Liver (tissue), 8 donors: ENCODE measurements at regions not wholly inside any gene's neighbourhood (a gene's known extent, or its start where the extent isn't known, plus 50 kb on each side); places are given as distances from the start of the nearest gene placed in this dataset.

Experiments used
- DNase-seq: peaks from one replicate; pipeline ENCODE4 v3.0.0-alpha.2; 2017; ENCODE audit warnings: low spot score
- H3K27ac ChIP-seq, 2 donors: one replicate each; pipeline ENCODE4 v1.7.0; 2013; ENCODE audit warnings: inconsistent platforms in 2 of 2, low read length in 2 of 2, control low read depth in 1 of 2, low read depth in 1 of 2, mild to moderate bottlenecking in 1 of 2
- H3K27me3 ChIP-seq, 4 donors: one replicate each; pipeline versions ENCODE4 v1.6.1 to v1.7.0; 2013; ENCODE audit warnings: low read length in 3 of 4, inconsistent platforms in 1 of 4, mild to moderate bottlenecking in 1 of 4, moderate library complexity in 1 of 4; ENCODE audit not compliant: control insufficient read depth in 4 of 4, insufficient read depth in 4 of 4
- H3K36me3 ChIP-seq, 4 donors: one replicate each; pipeline versions ENCODE4 v1.6.1 to v1.7.0; 2013; ENCODE audit warnings: low read length in 3 of 4, mild to moderate bottlenecking in 3 of 4, low read depth in 1 of 4, moderate library complexity in 1 of 4; ENCODE audit not compliant: control insufficient read depth in 4 of 4, insufficient read depth in 3 of 4
- H3K4me1 ChIP-seq, 4 donors: one replicate each; pipeline versions ENCODE4 v1.6.1 to v1.7.0; 2013; ENCODE audit warnings: low read length in 3 of 4, mild to moderate bottlenecking in 3 of 4, moderate library complexity in 1 of 4; ENCODE audit not compliant: control insufficient read depth in 4 of 4, insufficient read depth in 4 of 4
- H3K4me3 ChIP-seq, 3 donors: one replicate each; pipeline versions ENCODE4 v1.6.1 to v1.7.0; 2013; ENCODE audit warnings: low read length in 3 of 3, control low read depth in 1 of 3, low read depth in 1 of 3, mild to moderate bottlenecking in 1 of 3
- H3K9ac ChIP-seq, 2 donors: one replicate each; pipeline ENCODE4 v1.7.0; 2013; ENCODE audit warnings: low read length in 2 of 2, mild to moderate bottlenecking in 2 of 2, moderate library complexity in 2 of 2, control low read depth in 1 of 2, low read depth in 1 of 2
- H3K9me3 ChIP-seq, 4 donors: one replicate each; pipeline versions ENCODE4 v1.6.1 to v1.7.0; 2013; ENCODE audit warnings: low read length in 3 of 4; ENCODE audit not compliant: control insufficient read depth in 4 of 4
- ATF3 ChIP-seq: IDR thresholded peaks from 2 replicates; pipeline ENCODE4 v1.6.1; 2016; ENCODE audit warnings: antibody characterized with exemption
- EGR1 ChIP-seq, 2 donors: IDR thresholded peaks; 2 replicates each; pipeline ENCODE4 v1.6.1; 2016 to 2018; ENCODE audit warnings: antibody characterized with exemption in 2 of 2, low read depth in 2 of 2
- FOXA1 ChIP-seq: IDR thresholded peaks from 2 replicates; pipeline ENCODE4 v1.6.1; 2016; ENCODE audit warnings: antibody characterized with exemption
- FOXA2 ChIP-seq: IDR thresholded peaks from 2 replicates; pipeline ENCODE4 v1.6.1; 2016; ENCODE audit warnings: antibody characterized with exemption
- GABPA ChIP-seq, 2 donors: IDR thresholded peaks in 1 of 2; conservative IDR thresholded peaks in 1 of 2; 2 replicates each; pipeline ENCODE4 v1.6.1; 2016; ENCODE audit warnings: antibody characterized with exemption in 2 of 2, mild to moderate bottlenecking in 1 of 2, moderate library complexity in 1 of 2
- HNF4A ChIP-seq, 2 donors: conservative IDR thresholded peaks; 2 replicates each; pipeline ENCODE4 v1.6.1; 2016; ENCODE audit warnings: antibody characterized with exemption in 2 of 2, mild to moderate bottlenecking in 2 of 2
- HNF4G ChIP-seq: IDR thresholded peaks from 2 replicates; pipeline ENCODE4 v1.6.1; 2016; ENCODE audit warnings: antibody characterized with exemption
- JUND ChIP-seq, 2 donors: IDR thresholded peaks; 2 replicates each; pipeline ENCODE4 v1.6.1; 2016; ENCODE audit warnings: antibody characterized with exemption in 2 of 2
- MAX ChIP-seq: IDR thresholded peaks from 2 replicates; pipeline ENCODE4 v1.6.1; 2016; ENCODE audit warnings: antibody characterized with exemption
- NR2F2 ChIP-seq: IDR thresholded peaks from 2 replicates; pipeline ENCODE4 v1.6.1; 2016; ENCODE audit warnings: antibody characterized with exemption
- RAD21 ChIP-seq, 2 donors: IDR thresholded peaks; 2 replicates each; pipeline ENCODE4 v1.6.1; 2016; ENCODE audit warnings: antibody characterized with exemption in 2 of 2, mild to moderate bottlenecking in 2 of 2
- REST ChIP-seq: IDR thresholded peaks from 2 replicates; pipeline ENCODE4 v1.6.1; 2016; ENCODE audit warnings: antibody characterized with exemption, mild to moderate bottlenecking
- RXRA ChIP-seq, 2 donors: IDR thresholded peaks; 2 replicates each; pipeline ENCODE4 v1.6.1; 2017 to 2018; ENCODE audit warnings: antibody characterized with exemption in 2 of 2, mild to moderate bottlenecking in 1 of 2
- SP1 ChIP-seq: IDR thresholded peaks from 2 replicates; pipeline ENCODE4 v1.6.1; 2018; ENCODE audit warnings: antibody characterized with exemption, mild to moderate bottlenecking
- TAF1 ChIP-seq: conservative IDR thresholded peaks from 2 replicates; pipeline ENCODE4 v1.6.1; 2016; ENCODE audit warnings: antibody characterized with exemption, mild to moderate bottlenecking
- YY1 ChIP-seq: IDR thresholded peaks from 2 replicates; pipeline ENCODE4 v1.6.1; 2016; ENCODE audit warnings: antibody characterized with exemption, mild to moderate bottlenecking
- ZBTB33 ChIP-seq: IDR thresholded peaks from 2 replicates; pipeline ENCODE4 v1.6.1; 2016; ENCODE audit warnings: antibody characterized with exemption
- WGBS: extraction: QIAGEN DNeasy Blood & Tissue Kit; methylation state at CpG from one replicate; pipeline ENCODE4 v1.1.7; 2013; 5-methylcytosine and 5-hydroxymethylcytosine counted together
- TF ChIP-seq, protein P1 (sequence below): fragments of 150-350 bp; IDR thresholded peaks from 2 replicates; pipeline ENCODE4 v1.5.1; 2017; ENCODE audit warnings: improper control_type of control experiment, low read depth, low read length; ENCODE audit not compliant: missing input control
- donor health status: healthy.
- donor health status: healthy.
- donor health status: healthy.
- donor health status: healthy.
- donor health status: healthy.

- no peak for TF ChIP-seq FOXA1
- no peak for TF ChIP-seq RXRA (IDR thresholded peaks at IDR 0.05)
- no peak for TF ChIP-seq ZBTB33
- no peak for TF ChIP-seq TAF1
- TF ChIP-seq RAD21 (IDR thresholded peaks at IDR 0.05) = no peak
- TF ChIP-seq, protein P1, sequence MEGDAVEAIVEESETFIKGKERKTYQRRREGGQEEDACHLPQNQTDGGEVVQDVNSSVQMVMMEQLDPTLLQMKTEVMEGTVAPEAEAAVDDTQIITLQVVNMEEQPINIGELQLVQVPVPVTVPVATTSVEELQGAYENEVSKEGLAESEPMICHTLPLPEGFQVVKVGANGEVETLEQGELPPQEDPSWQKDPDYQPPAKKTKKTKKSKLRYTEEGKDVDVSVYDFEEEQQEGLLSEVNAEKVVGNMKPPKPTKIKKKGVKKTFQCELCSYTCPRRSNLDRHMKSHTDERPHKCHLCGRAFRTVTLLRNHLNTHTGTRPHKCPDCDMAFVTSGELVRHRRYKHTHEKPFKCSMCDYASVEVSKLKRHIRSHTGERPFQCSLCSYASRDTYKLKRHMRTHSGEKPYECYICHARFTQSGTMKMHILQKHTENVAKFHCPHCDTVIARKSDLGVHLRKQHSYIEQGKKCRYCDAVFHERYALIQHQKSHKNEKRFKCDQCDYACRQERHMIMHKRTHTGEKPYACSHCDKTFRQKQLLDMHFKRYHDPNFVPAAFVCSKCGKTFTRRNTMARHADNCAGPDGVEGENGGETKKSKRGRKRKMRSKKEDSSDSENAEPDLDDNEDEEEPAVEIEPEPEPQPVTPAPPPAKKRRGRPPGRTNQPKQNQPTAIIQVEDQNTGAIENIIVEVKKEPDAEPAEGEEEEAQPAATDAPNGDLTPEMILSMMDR = no peak
- no peak for TF ChIP-seq REST
- no peak for TF ChIP-seq JUND (IDR thresholded peaks at IDR 0.05)
- TF ChIP-seq MAX = no peak
- no peak for TF ChIP-seq FOXA2
- no peak for TF ChIP-seq YY1
- no peak for TF ChIP-seq HNF4G
- TF ChIP-seq EGR1 (IDR thresholded peaks at IDR 0.05; ENCODE audit: low read depth in 2 of 2) = no peak
- no peak for TF ChIP-seq ATF3
- TF ChIP-seq GABPA (IDR thresholded peaks at IDR 0.05 in 1 of 2, conservative IDR thresholded peaks at IDR 0.05 in 1 of 2) = no peak
- no peak for TF ChIP-seq NR2F2
- no peak for TF ChIP-seq SP1
- TF ChIP-seq HNF4A (conservative IDR thresholded peaks at IDR 0.05) = no peak
- 73% methylated on average over 2 of the region's 2 CpGs for WGBS
- no peaks in the 10 kb centered on the region for H3K27me3 ChIP-seq
- H3K27ac ChIP-seq = no peak overlapping the region
- H3K9ac ChIP-seq = no peak overlapping the region
- H3K36me3 ChIP-seq = no peaks in the 10 kb centered on the region
- H3K9me3 ChIP-seq = no peaks in the 10 kb centered on the region
- H3K4me1 ChIP-seq = peaks cover 0 to 2% (median 0%) of the 10 kb centered on the region in 4 donors
- no peak overlapping the region for H3K4me3 ChIP-seq
- no peak for DNase-seq
These were observed 362.7 kb downstream of the GADD45G start for GRCh38 chr9:89967527-89967926.
